ENCODE measurements at regions not wholly inside any gene's neighbourhood (a gene's known extent, or its start where the extent isn't known, plus 50 kb on each side); places are given as distances from the start of the nearest gene placed in this dataset.

DNA sequence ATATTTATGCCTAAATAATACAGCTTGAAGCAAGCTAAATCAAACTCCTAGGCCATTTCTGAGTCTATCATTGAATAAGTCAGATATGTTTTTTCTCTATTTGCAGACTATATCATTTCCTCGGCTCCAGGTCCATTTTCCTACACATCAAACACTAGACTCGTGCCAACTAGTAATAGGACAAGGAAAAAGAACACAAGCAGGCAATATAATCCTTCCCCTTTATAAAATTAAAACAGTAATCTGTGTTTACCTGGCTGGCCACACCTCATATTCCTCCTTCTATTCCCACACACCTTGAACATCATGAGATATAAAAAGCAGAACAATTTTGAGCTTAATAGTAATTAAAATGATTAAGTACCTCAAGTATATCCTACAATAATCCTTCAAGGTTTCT lies 325.7 kb downstream of the TFEC start:
- DNase-seq (no peak), FAIRE-seq (no peak)
- no peak overlapping the region for H3K4me3 ChIP-seq (ENCODE audit: low read length in 3 of 3)
- H3K27ac ChIP-seq (ENCODE audit: low read depth in 2 of 2, low read length in 2 of 2), result no peak overlapping the region
- H3K4me1 ChIP-seq (ENCODE audit: control insufficient read depth in 2 of 3, insufficient read depth in 2 of 3, low read depth in 1 of 3, low read length in 3 of 3), result no peaks in the 10 kb centered on the region
- intact Hi-C loops (cut with DNase I), result no loop called here
- no peaks in the 10 kb centered on the region for H3K27me3 ChIP-seq (ENCODE audit: control insufficient read depth, insufficient read depth, low read length)
- no peak for TF ChIP-seq CTCF (IDR thresholded peaks at IDR 0.05; ENCODE audit: borderline replicate concordance, extremely low read depth, insufficient read depth)
- no peaks in the 10 kb centered on the region for H3K9me3 ChIP-seq (ENCODE audit: control insufficient read depth in 2 of 3, insufficient read depth in 1 of 3, low read length in 3 of 3)
- no peaks in the 10 kb centered on the region for H3K36me3 ChIP-seq (ENCODE audit: control insufficient read depth in 2 of 3, insufficient read depth in 3 of 3, low read length in 3 of 3)
- no peak overlapping the region for H3K9ac ChIP-seq (ENCODE audit: low read length in 3 of 3)

- Histone ChIP-seq H3K36me3 (ENCODE audit: control insufficient read depth in 2 of 3, insufficient read depth in 3 of 3, low read length in 3 of 3) (no peaks in the 10 kb centered on the region), H3K4me1 (ENCODE audit: control insufficient read depth in 2 of 3, insufficient read depth in 2 of 3, low read depth in 1 of 3, low read length in 3 of 3) (no peaks in the 10 kb centered on the region), H3K27ac (ENCODE audit: low read depth in 2 of 2, low read length in 2 of 2) (no peak overlapping the region), H3K4me3 (ENCODE audit: low read length in 3 of 3) (no peak overlapping the region), H3K9ac (ENCODE audit: low read length in 3 of 3) (no peak overlapping the region), H3K27me3 (ENCODE audit: control insufficient read depth, insufficient read depth, low read length) (no peaks in the 10 kb centered on the region), H3K9me3 (ENCODE audit: control insufficient read depth in 2 of 3, insufficient read depth in 1 of 3, low read length in 3 of 3) (no peaks in the 10 kb centered on the region)
- intact Hi-C loops (cut with DNase I), result no loop called here
- TF ChIP-seq CTCF (IDR thresholded peaks at IDR 0.05; ENCODE audit: borderline replicate concordance, extremely low read depth, insufficient read depth), result no peak
- DNase-seq (no peak), FAIRE-seq (no peak)
Measured at GRCh38 chr7:115701141-115701540, 329.4 kb downstream of the TFEC start.

GRCh38 chr7:115694424-115694823 lies 336.1 kb downstream of the TFEC start:
- FAIRE-seq (no peak), DNase-seq (no peak)
- no peaks in the 10 kb centered on the region for H3K4me1 ChIP-seq (ENCODE audit: control insufficient read depth in 2 of 3, insufficient read depth in 2 of 3, low read depth in 1 of 3, low read length in 3 of 3)
- no peaks in the 10 kb centered on the region for H3K27me3 ChIP-seq (ENCODE audit: control insufficient read depth, insufficient read depth, low read length)
- no peak overlapping the region for H3K4me3 ChIP-seq (ENCODE audit: low read length in 3 of 3)
- no peaks in the 10 kb centered on the region for H3K36me3 ChIP-seq (ENCODE audit: control insufficient read depth in 2 of 3, insufficient read depth in 3 of 3, low read length in 3 of 3)
- no peaks in the 10 kb centered on the region for H3K9me3 ChIP-seq (ENCODE audit: control insufficient read depth in 2 of 3, insufficient read depth in 1 of 3, low read length in 3 of 3)
- TF ChIP-seq CTCF (IDR thresholded peaks at IDR 0.05; ENCODE audit: borderline replicate concordance, extremely low read depth, insufficient read depth), result no peak
- no peak overlapping the region for H3K27ac ChIP-seq (ENCODE audit: low read depth in 2 of 2, low read length in 2 of 2)
- no peak overlapping the region for H3K9ac ChIP-seq (ENCODE audit: low read length in 3 of 3)
- intact Hi-C loops (cut with DNase I), result no loop called here

GRCh38 chr7:115693779-115694178 lies 336.8 kb downstream of the TFEC start:
- Histone ChIP-seq H3K36me3 (ENCODE audit: control insufficient read depth in 2 of 3, insufficient read depth in 3 of 3, low read length in 3 of 3) (no peaks in the 10 kb centered on the region), H3K27ac (ENCODE audit: low read depth in 2 of 2, low read length in 2 of 2) (no peak overlapping the region), H3K9ac (ENCODE audit: low read length in 3 of 3) (no peak overlapping the region), H3K9me3 (ENCODE audit: control insufficient read depth in 2 of 3, insufficient read depth in 1 of 3, low read length in 3 of 3) (no peaks in the 10 kb centered on the region), H3K27me3 (ENCODE audit: control insufficient read depth, insufficient read depth, low read length) (no peaks in the 10 kb centered on the region), H3K4me3 (ENCODE audit: low read length in 3 of 3) (no peak overlapping the region), H3K4me1 (ENCODE audit: control insufficient read depth in 2 of 3, insufficient read depth in 2 of 3, low read depth in 1 of 3, low read length in 3 of 3) (no peaks in the 10 kb centered on the region)
- intact Hi-C loops (cut with DNase I), result no loop called here
- TF ChIP-seq CTCF (IDR thresholded peaks at IDR 0.05; ENCODE audit: borderline replicate concordance, extremely low read depth, insufficient read depth), result no peak
- DNase-seq, result no peak
- no peak for FAIRE-seq
